HCT116 (cell line): ENCODE measurements at regions not wholly inside any gene's neighbourhood (a gene's known extent, or its start where the extent isn't known, plus 50 kb on each side); places are given as distances from the start of the nearest gene placed in this dataset.

Source experiments
- CTCF ChIP-seq, 3 experiments: fragments of 200-600 bp in 1 of 3; sonication (generic) in 1 of 3; IDR thresholded peaks in 2 of 3; conservative IDR thresholded peaks in 1 of 3; 2 replicates each; pipeline ENCODE4 v1.5.1; 2012 to 2017; ENCODE audit warnings: low read depth in 2 of 3, low read length in 2 of 3, antibody characterized with exemption in 1 of 3, borderline replicate concordance in 1 of 3, control low read depth in 1 of 3, mild to moderate bottlenecking in 1 of 3, mixed read lengths in 1 of 3, mixed run types in 1 of 3, moderate library complexity in 1 of 3; ENCODE audit not compliant: insufficient read depth in 1 of 3
- ELF1 ChIP-seq: IDR thresholded peaks from 2 replicates; pipeline ENCODE4 v1.6.1; 2012; ENCODE audit warnings: low read depth, borderline replicate concordance
- EZH2 ChIP-seq: fragments of 200-600 bp; sonication (generic); IDR thresholded peaks from 2 replicates; pipeline ENCODE4 v1.6.1; 2017; ENCODE audit warnings: antibody characterized with exemption, mixed run types
- EZH2phosphoT487 ChIP-seq: fragments of 200-600 bp; IDR thresholded peaks from 2 replicates; pipeline ENCODE4 v1.6.1; 2018; ENCODE audit warnings: antibody characterized with exemption, borderline replicate concordance
- FOSL1 ChIP-seq: IDR thresholded peaks from 2 replicates; pipeline ENCODE4 v1.6.1; 2012; ENCODE audit warnings: low read depth
- MAX ChIP-seq: IDR thresholded peaks from 2 replicates; pipeline ENCODE4 v1.6.1; 2012
- POLR2A ChIP-seq: IDR thresholded peaks from 2 replicates; pipeline ENCODE4 v1.7.0; 2011; ENCODE audit warnings: borderline replicate concordance; ENCODE audit not compliant: insufficient read depth, insufficient read length; ENCODE audit errors: extremely low read depth
- POLR2AphosphoS5 ChIP-seq: IDR thresholded peaks from 2 replicates; pipeline ENCODE4 v1.6.1; 2011; ENCODE audit warnings: mild to moderate bottlenecking, low read depth, low read length, moderate library complexity
- RAD21 ChIP-seq: IDR thresholded peaks from 2 replicates; pipeline ENCODE4 v1.6.1; 2012; ENCODE audit warnings: low read depth, mild to moderate bottlenecking
- REST ChIP-seq: IDR thresholded peaks from 2 replicates; pipeline ENCODE4 v1.6.1; 2012; ENCODE audit warnings: low read depth
- SIN3A ChIP-seq: IDR thresholded peaks from 2 replicates; pipeline ENCODE4 v1.6.1; 2012; ENCODE audit warnings: low read depth
- TCF7L2 ChIP-seq: IDR thresholded peaks from 2 replicates; pipeline ENCODE4 v1.7.0; 2011; ENCODE audit warnings: borderline replicate concordance, inconsistent platforms; ENCODE audit not compliant: insufficient read depth, insufficient read length; ENCODE audit errors: extremely low read depth
- YY1 ChIP-seq: IDR thresholded peaks from 2 replicates; pipeline ENCODE4 v1.6.1; 2011; ENCODE audit warnings: low read length, low read depth, moderate library complexity, mild to moderate bottlenecking; ENCODE audit not compliant: insufficient replicate concordance; ENCODE audit errors: extremely low read depth

GRCh38 chr20:47444584-47444983 lies 57.1 kb upstream of the NCOA3 start:
- TF ChIP-seq POLR2AphosphoS5 (no peak), CTCF (IDR thresholded peaks at IDR 0.05 in 2 of 3, conservative IDR thresholded peaks at IDR 0.05 in 1 of 3; ENCODE audit: borderline replicate concordance in 1 of 3, insufficient read depth in 1 of 3, low read depth in 2 of 3, low read length in 2 of 3) (no peak), YY1 (no peak), POLR2A (no peak), SIN3A (no peak), EZH2phosphoT487 (no peak), MAX (no peak), REST (no peak), EZH2 (no peak), TCF7L2 (no peak), RAD21 (no peak), ELF1 (no peak), FOSL1 (no peak)
